Stimulated activated CD4-positive, alpha-beta T cell treated with anti-CD3 and anti-CD28 coated beads, Interleukin-2, amount 100 ng/mL, for 48 hours (primary cell): ENCODE measurements at regions not wholly inside any gene's neighbourhood (a gene's known extent, or its start where the extent isn't known, plus 50 kb on each side); places are given as distances from the start of the nearest gene placed in this dataset.
"Not testable (repeated sequence)": the region's sequence is repeated elsewhere in the genome, so short reads cannot be mapped to it uniquely, and the experiment has no call there.

Source experiments
- DNase-seq, 2 donors: peaks; one replicate each; pipeline ENCODE4 v3.0.0-alpha.2; 2020

DNA sequence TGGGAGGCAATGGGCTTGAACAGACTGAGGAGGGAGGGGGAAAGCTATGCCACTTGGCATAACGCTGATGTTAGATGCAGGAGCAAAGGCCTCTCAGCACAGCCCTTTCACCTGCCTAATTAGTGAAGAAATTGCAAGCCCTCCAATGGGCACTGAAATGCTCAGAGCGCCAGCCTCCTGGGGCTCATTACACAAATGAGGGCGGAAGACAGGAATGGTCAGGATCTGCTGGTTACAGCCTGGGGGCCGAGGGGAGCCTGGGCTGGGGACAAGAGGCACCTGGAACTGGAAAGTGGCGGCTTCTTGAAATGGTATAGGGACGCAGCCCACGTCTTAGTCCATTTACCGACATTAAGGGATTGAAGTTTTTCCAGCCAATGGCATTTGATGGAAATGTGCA lies 50.2 kb upstream of the PLET1 start:
- no peak for DNase-seq

DNA sequence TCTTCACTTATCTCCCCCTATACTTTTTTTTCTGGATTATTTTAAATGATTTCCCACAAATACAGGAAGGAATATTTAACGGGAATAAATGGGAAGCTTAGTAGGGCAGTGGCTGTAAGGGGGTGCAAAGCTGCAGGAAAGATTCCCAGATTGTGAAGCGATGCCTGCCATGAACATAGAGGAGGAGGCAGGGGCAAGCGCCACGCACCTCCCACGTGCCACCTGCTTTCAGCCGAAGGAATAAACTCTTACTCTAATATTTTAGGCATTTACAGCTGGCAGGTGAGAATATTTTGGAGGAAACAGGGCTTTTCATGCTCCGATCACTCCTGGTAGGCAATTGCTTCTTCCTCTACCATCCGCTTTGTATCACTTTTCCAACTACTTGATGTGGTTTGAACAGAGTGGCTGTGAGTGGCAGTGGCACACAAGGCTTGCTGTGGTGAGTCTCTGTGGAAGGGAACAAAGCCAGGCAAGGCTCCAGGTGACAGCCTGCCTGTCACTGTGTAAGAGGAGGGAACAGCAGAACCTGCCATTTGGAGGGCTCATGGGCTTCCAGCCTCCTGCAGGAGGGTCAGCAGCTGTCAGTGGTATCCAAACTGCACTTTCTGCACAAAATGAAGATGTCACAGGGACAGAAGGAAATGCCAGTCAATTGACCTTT lies 54.5 kb upstream of the PLET1 start:
- no peak for DNase-seq

DNA sequence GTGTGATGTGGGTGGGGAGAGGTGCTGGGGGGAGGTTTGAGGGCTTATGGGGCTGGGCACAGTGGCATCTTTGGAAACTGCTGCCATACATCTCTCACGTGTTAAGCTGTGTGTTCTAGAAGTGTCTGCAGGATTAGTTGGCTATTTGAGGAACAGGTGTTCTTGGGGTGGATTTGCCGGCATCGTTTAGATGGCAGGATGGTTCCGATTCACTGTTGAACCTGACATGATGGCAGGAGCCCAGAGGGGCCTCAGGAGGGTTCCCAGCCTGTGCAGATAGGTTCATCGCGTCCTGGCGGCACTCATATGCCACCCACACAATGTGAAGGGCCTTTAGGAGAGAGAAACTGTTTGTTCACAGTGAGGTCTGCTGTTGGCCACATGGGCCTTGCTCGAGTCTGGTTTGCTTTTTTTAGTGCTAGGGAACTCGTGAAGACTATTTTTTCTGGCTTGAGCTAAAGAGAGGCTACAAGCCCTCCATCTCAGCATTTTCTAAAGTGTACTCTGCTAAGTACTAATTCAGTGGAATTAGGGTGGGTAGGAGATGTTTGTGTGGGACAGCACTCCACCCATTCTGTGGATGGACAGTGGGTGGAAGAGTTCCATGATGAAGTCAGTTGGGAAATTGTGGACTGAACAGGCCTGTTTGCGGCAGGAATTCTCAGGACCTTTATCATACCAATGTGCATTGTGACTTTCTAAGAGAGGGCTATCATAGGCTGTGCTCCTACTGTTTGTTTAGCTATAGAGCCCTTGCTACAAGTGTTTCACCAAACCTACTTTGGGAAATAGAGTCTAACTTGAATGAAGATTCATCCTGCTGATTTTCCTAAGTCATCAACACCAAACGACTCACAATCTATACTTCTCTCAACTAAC lies 55.4 kb upstream of the PLET1 start:
- no peak for DNase-seq

DNA sequence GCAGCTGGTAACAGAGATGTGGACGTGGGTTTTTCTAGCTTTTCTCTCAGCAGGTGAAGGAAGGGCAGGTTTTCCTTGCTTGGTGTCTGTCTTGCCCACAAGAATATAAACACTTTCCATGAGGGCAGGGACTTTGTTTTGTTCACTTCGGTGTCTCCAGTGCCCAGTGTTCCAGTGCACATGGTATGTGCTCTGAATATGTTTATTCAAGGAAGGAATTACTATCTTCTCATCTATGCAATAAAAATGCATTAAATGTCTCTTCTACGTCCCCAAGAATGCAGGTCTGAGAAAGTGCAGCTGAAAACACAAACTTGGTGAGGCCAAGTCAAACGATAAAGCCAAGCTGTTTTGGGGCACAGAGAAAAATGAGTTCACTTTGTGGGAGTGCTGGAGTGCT lies 56.3 kb upstream of the PLET1 start:
- DNase-seq = no peak

DNA sequence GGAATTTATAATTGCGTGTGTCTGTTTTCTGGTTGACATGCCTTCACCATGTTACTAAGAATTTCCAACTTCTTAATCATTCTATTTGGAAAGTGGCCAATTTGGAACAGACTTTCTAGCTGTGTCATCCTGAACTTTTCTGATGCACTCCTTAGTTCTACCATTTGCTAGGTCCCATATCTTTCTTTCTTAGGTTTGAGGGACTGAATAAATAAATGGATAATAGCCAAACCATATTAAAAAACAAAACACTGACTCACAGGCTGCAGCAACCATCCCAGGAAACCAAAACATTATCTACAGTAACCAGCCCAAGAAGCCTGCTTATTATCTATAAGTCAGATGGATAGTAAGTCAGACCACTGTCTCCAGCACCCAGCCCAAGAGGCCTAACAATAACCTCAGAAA lies 57.5 kb upstream of the PLET1 start:
- DNase-seq = no peak

DNA sequence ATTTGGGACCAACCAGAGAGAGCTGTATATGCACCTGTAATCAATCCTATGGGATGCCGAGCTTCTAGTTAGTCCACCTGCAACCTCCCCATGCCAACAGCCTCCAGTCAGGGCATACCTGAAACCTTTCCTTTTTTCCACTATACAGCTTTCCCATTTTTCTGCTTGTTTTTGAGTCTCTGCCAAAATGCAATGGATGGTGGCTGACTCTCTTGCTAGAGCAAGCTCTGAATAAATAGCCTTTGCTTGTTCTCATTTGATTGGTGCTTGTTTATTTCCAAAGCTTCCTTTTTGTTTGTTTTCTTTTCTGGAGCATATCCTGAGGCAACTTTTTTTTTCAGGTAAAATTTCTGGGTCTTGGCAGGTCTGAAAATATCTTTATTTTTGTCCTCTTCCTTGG lies 58.0 kb upstream of the PLET1 start:
- no peak for DNase-seq

DNA sequence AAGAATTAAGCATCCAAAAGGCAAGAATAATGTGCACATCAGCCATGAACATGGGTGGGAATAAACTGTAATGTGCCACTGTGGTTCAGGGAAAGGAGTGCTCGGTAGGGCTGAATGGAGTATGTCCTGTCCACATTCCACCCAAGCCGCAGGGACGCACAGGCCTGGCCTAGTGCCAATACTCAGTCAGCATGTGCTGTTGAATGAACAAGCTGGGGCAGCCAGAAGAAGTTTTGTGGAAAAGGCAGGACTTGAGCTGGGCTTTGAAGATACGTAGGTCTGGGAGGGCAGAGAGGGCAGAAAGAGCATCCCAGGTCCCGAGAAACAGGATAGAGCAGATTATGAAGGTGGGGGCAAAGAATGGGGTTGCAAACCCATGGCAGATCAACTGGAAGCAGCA lies 60.0 kb upstream of the PLET1 start:
- DNase-seq = no peak

DNA sequence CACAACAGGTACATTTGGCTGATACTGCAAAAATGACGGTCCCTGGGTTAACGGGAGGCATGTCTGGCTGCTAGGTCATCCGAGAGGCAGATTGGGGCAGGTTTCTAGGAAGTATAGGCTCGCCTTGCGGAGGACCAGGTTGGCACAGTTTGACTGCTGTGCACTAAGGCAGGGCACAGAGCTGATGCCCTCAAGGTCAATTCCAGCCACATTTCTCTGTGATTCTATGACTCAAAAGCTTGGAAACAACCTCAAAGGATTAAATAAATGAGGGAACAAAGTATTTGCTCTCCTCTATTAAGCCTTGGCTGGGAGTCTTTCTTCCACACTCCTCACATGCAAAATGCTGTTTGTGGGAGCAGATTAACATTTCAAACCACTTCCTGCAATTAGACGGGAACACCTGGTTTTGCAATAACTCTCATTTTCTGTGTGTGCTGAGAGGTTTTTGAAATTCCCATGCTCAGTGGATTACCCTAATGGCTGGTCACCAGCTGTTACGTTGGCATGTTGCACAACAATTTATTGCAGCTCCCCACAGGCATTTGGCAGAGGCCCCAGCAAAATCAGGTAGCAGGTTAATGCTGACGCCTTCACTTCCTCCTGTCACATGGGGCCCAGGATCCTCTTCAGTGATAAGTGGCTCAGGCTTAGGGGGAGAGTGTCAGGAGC lies 61.0 kb upstream of the PLET1 start:
- DNase-seq = no peak

DNA sequence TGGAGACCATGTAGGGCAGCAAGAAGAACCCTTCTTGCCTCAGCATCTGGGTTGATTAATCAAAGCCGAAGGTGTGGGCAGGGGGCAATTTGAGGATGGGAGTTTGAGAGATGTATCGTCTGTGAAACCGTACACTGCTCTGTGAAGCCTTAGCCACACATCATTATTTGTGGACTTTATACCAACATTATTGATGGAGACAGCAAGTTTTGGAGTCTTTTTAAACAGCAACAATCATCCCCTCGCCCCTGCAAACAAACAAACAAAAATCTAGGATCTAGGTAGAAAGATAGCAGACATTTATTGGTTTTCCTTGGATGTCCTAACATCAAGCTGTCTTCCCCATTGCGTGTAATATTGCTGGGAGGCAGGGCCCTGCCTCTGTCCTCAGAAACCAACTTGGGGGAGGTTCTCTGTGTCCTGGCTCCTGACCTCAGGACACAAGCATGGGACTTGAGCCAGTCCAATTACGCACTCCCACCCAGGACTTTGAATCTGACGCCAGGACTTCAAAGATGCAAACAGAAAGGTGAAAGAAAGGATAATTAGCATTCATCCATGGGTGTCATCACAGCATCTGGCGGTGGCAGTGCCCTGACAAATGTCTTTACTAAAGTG lies 61.6 kb upstream of the PLET1 start:
- no peak for DNase-seq

DNA sequence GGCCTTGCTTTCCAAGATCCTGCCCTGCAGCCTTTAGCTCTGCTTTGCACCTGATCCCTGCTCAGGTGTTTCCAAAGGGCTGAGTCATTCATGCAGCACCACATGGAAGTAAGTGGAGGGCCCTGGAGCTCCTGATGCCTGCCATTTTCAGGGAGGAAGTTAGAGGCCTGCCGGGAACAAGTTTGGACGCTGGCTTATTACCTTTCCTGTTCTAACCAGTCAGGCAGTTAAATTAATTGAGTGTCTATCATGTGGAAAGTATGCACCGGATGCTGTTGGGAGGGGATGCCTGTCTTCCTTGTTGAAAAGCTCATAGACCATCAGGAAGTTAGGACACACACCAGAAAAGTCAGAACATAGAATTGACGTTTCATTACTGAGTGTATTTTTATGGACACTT lies 73.7 kb upstream of the PLET1 start:
- DNase-seq = no peak

DNA sequence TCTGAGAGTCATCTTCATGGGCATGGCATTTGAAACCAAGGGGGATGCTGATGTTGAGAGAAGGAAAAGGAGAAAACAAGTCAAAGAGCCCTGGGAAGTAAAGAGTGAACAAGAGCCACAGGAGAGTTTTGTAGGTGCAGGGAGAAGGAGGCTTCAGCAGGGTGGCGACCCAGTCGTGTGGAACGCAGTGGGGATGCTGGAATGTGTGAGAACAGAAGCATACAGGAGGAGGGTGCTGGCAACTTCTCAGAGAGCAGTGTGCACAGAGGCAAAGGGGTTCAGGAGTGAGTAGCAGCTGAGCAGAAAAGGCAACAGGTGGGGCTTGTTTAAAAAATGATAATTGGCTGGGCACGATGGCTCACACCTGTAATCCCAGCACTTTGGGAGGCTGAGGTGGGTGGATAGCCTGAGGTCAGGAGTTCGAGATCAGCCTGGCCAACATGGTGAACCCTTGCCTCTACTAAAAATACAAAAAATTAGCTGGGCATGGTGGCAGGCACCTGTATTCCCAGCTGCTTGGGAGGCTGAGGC lies 75.8 kb upstream of the PLET1 start:
- DNase-seq = no peak

DNA sequence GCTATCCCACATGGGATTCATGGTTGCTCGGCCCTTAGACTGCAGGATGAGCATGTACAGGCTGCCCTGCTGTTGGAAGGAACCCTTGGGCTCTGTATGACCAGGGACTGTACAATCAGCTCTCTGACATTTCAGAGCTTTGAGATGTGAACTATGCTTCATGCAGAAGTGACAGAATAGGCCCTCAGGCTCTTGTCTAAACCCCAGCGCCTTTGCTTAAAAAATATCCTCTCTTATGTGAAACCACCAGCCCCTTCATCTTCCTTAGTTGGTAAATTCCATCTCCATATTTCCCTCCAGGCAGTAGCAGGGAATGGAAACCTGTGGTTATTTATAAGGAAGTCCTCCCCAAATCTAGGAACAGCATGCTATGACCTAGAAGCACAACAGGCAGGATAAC lies 78.9 kb upstream of the PLET1 start:
- DNase-seq = no peak

DNA sequence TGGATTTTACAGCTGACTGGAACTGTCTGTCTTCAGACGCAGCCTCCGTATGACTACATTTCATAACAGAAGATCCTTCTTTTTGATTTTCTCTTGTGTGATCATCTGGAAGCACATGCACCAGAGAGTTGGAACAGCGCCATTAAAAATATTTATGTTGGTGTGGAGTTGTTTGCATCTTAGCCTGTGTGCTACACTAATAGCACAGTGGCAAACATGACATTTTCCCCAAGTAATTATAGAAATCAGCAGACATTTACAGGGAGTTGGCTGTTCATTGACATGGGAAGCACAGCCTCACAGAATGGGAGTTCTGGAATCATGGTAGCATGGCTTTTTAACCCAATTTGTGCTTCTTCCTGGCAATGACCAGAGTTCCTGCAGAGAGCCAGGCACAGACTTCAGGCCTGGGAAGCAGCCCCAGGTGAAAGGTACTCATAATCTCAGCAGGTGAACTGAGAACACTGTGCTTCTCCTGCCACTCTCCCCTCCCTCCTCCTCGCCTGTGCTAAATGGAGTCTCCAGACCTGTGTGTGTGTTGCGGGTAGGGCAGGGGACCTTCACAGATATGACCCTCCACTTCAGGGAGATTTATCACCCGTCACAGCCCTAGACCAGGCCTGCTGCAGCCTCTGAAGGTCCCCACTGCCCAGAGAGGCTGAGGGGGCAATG lies 82.8 kb upstream of the PLET1 start:
- no peak for DNase-seq

DNA sequence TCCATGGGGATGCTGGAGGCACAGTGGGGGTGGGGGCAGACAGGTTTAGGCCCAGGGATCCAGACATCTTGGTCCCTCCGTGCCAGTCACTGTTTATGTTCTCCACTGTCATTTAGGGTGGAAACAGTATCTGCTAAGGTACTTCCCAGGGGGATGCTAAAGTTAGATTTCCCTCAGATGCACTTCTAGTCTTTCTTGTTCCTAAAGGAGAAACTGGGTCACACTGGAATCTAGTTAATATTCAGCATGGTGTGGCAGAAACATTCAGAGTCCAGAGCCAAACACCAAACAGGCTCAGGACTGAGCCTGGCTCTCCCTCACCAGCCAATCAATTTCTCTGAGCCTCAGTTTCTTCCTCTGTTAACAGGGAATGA lies 83.4 kb upstream of the PLET1 start:
- no peak for DNase-seq

DNA sequence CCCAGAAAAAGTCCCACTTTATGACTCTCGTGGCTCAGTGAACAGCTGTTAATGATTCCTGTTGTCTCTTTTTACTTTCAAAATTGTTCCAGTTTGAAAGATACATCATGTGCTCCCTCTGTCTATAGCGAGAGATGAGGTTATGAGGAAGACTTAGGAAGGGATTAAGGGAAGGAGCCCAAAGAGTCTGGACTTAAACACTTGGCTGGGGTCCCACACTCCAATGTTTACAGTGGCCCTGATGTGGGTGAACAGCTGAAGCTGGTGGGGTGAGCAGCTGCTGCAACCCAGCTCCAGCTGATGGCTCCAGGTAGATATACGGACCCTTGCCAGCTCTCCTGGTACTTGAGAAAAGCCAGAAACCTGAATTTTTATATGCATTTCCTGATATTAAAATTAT lies 84.5 kb upstream of the PLET1 start:
- no peak for DNase-seq

DNA sequence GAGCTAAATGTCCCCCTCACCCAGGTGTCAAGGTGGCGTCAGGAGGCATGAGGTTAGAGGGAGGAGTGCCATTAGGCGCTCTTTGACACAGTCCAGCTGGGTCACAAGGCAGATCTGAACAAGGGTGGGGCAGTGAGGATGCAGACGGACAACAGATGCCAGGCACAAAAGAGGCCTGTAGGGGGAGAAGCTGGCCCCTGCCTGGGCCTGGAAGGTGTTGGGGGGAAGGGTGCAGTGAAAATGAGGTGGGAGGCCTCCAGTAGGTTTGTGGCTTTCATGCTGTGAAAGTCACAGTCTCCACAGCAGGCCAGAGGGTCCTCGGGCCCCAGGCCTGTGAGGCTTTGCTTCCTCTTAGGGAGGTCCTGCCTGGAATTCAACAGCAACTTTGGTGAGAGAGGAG lies 85.0 kb upstream of the PLET1 start:
- DNase-seq = no peak

DNA sequence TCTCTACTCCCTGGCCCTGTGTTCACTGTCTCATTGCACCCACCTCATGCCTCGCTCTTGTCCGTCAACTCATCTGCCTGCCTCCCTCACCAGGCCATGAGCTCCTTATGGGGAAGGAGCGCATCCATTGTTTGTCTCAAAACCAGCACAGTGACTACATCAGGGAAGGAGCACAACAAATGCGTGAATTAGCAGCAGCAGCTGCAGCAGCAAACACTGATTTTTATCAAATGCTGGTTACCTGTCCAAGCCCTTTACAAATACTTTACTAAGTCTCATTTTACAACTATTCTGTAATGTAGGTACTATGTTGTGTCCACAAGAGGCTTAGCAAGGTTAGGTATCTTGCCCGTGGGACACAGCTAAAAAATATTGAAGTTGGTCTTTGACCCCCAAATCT lies 85.9 kb upstream of the PLET1 start:
- no peak for DNase-seq

DNA sequence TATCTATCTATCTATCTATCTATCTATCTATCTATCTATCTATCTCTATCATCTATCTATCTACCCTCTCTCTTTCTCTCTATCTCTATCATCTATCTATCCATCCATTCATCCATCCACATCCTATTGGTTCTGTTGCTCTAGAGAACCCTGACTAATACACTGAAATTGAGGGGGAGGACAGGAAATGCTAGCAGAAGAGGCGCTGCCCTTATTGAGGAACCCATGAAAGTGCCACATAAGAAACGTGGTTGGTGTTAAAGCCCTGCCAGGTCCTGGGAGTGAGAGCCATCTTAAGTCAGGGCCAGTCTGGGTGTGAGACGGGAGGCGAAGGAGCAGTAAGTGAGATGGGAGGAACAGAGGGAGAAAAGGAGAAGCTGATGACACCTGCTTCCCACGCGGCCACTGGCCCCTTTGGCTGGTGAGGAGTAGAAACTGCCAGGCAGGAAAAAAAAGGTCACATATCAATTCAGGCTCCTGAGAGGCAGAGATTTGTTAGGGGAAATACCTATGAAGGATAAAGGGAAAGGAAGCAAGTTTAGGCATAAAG lies 87.9 kb upstream of the PLET1 start:
- no peak for DNase-seq

DNA sequence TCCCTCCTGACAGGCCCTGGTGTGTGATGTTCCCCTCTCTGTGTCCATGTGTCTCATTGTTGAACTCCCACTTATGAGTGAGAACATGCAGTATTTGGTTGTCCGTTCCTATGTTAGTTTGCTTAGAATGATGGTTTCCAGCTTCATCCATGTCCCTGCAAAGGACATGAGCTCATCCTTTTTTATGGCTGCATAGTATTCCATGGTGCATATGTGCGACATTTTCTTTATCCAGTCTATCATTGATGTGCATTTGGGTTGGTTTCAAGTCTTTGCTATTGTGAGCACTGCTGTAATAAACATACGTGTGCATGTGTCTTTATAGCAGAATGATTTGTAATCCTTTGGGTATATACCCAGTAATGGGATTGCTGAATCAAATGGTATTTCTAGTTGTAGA lies 90.8 kb upstream of the PLET1 start:
- not testable (repeated sequence) for DNase-seq

DNA sequence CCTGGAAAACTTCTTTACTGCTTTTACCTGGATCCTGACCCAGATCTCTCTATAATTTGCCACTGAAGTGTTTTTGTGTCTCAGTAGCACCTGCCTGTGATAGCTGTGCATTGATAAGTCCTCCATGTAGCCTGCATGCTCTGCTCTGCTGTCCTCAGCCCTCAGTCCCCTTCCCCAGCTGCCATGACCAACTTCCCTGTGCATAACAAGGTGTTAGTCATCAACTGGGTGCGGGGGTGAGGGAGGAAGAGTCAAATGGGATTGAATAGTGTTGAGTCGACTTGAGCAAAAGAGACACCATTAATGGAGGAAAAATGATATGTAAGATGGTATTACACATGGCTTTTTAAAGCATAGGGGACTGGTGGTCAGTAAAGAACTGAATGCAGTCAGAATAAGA lies 92.2 kb upstream of the PLET1 start:
- DNase-seq = no peak

DNA sequence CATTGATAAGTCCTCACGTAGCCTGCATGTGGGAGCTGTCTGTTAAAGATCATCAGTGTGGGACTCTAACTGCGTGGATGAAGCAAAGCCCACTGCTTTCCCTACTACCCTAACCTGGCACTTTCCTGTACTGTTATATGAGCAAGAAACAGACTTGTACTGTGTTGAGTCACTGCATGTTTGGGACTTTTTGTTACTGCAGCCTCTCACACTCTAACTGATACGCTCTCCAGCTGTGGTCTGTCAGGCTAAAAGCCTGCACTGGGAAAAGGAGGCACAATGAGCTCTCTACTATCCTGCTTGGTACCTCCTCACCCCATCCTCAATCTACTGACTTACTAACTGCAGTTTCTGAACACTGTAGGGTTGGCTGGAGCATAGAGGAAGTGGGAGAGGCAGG lies 93.7 kb upstream of the PLET1 start:
- no peak for DNase-seq

DNA sequence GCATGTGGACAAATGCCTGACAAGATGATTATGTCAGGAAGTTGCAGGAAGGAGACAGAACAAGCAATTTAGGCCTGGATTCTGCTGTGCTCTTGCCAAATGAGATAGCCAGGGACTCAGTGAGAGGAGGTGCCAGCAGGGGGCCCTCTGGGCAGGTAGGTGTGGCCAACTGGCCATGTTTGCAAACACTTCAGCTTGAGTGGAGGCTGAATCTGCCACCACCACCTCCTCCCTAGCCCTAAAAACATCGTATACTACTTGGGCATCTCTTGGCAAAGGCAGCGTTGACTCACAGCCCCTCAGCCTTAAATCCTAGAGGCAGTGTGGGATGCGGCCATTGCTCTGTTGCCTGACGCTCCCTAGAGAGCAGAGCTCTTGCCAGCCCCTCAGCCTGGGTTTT lies 95.1 kb upstream of the PLET1 start:
- no peak for DNase-seq

DNA sequence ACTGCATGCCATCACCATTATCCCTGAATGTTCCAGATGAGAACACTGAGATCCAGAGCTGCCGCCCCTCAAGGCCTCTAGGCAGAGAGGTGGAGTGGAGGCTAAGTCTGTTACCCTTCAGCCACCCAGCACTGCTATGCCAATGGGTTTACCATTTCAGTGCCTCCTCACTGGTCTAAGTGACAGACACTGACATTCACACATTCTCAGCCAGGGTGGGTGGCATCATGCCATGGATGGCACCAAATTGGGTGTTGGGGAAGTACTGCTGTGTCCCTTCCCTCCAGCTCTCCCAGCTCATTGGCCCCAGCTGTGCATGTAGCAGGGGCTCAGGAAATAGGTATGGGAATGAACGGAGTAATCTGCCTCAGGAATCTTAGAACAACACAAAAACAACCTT lies 96.8 kb upstream of the PLET1 start:
- DNase-seq = no peak
